Central memory CD8-positive, alpha-beta T cell (primary cell): ENCODE measurements at regions not wholly inside any gene's neighbourhood (a gene's known extent, or its start where the extent isn't known, plus 50 kb on each side); places are given as distances from the start of the nearest gene placed in this dataset.

Source experiments
- ATAC-seq: fragments of 150-1000 bp; cut with Tn5 transposase; replicated peaks from 2 replicates; pipeline ENCODE4 v1.10.0; 2022; ENCODE audit warnings: mild to moderate bottlenecking, moderate FRiP score, moderate number of reproducible peaks; ENCODE audit not compliant: poor library complexity, severe bottlenecking; ENCODE audit errors: extremely low read depth
- DNase-seq, 2 donors: peaks; one replicate each; pipeline ENCODE4 v3.0.0; 2021; ENCODE audit warnings: low spot score in 2 of 2
- H3K27ac Mint-ChIP-seq: one replicate; pipeline ENCODE4 v1.8.0; 2022; ENCODE audit warnings: low read depth, mild to moderate bottlenecking, moderate library complexity, mixed read lengths
- H3K27me3 Mint-ChIP-seq: one replicate; pipeline ENCODE4 v1.8.0; 2022; ENCODE audit warnings: mixed read lengths
- H3K36me3 Mint-ChIP-seq: one replicate; pipeline ENCODE4 v1.8.0; 2022; ENCODE audit warnings: mild to moderate bottlenecking, moderate library complexity, mixed read lengths; ENCODE audit not compliant: insufficient read depth
- H3K4me1 Mint-ChIP-seq: one replicate; pipeline ENCODE4 v1.8.0; 2022; ENCODE audit warnings: mixed read lengths
- H3K4me3 Mint-ChIP-seq: one replicate; pipeline ENCODE4 v1.8.0; 2022; ENCODE audit warnings: mild to moderate bottlenecking, moderate library complexity, mixed read lengths
- H3K9me3 Mint-ChIP-seq: one replicate; pipeline ENCODE4 v1.8.0; 2022; ENCODE audit warnings: mixed read lengths

DNA sequence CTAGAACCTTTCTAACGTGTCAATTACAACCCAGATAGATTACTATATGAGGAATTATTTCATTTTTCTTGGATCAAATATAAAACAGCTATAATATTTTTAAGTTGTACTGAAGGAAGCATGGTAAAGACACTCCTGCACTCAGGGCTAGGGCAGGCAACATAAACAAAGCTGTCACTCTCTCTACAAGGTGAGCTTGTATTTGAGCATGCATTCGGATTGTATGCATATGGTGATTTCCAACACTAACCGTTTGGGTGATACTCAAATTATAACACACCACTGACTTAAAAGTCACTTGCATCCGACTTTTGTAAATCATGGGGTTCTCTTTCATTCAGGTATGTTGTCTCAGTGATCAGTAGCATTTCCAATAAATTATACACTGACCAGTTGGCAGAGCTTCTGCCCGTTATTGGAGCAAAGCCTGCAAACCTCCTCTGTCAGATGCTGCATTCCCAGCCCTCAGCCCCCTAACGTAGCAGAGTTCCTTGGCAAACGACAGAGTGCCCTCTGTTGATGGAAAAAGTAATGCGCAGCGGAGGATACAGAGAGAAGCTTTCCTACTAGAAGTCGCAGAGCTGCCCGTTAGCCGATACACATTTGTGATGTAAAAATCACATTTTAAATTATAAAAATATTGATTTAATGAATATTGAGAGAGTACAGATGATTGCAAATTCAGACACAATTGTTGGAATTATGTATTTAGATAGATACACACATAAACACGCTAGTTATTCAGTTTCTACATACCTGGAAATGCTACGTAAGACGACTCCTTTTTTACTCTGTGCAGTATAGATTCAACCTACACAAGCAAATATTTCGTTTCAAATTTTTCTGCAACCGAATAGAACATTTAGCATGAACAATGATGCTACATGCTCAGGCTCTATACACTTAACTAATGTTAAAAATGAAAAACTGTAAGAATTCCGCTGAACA lies 173.9 kb upstream of the SP4 start:
- no peak for DNase-seq
- Mint-ChIP-seq H3K9me3 (no peaks in the 10 kb centered on the region), H3K27me3 (peaks cover 85% of the 10 kb centered on the region), H3K4me1 (no peaks in the 10 kb centered on the region), H3K4me3 (no peak overlapping the region), H3K36me3 (no peaks in the 10 kb centered on the region), H3K27ac (no peak overlapping the region)
- ATAC-seq, result no peak

DNA sequence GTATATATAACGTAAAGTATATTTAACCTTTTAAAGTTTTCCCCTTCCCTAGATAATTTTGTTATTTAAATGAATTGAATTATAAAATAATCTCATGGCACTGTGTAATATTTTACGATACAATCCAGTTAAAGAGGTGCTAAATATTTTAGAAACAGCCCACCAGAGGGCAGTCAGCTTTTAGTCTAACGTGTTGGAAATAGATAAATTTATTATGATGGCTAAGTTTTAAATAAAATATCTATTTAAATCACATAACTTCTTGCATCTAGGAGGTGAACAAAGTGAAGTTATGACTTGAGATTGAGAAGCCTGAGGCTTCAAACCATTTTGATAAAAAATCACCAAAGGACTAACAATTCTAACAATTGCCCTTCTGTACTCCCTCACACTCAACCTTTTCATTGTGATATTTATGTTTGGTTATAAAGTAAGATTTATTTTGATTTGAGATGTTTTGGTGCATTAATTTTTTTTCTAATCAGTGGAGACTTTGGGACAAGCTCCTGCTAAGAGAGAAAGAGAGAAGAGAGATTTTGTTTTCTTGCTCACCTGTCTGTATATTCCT lies 171.5 kb upstream of the SP4 start:
- ATAC-seq, result no peak
- Mint-ChIP-seq H3K4me3 (no peak overlapping the region), H3K4me1 (peaks cover under 1% of the 10 kb centered on the region), H3K27me3 (peaks cover 61% of the 10 kb centered on the region), H3K27ac (no peak overlapping the region), H3K36me3 (no peaks in the 10 kb centered on the region), H3K9me3 (no peaks in the 10 kb centered on the region)
- no peak for DNase-seq

DNA sequence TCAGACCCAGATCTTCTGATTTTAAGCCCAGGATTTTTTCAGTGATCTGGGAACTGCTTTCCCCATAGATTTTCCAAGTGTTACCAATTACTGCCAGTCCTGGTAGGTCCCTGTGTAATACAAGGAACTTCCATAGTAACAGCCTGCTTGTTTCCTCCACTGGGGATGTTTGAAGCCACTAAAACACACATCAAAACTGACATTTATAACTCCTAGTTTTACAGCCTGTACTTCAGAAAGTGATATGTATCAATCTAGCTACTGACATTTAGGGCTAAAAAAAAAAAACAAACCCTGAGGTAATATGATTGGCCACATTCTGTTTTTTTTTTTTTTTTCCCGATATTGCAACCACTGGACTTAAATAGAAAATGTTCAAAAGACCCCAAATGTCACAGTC lies 166.9 kb upstream of the SP4 start:
- DNase-seq (no peak), ATAC-seq (no peak)
- Mint-ChIP-seq H3K4me3 (no peak overlapping the region), H3K27me3 (peaks cover 16% of the 10 kb centered on the region), H3K27ac (no peak overlapping the region), H3K4me1 (peaks cover 10% of the 10 kb centered on the region), H3K9me3 (no peaks in the 10 kb centered on the region), H3K36me3 (no peaks in the 10 kb centered on the region)

DNA sequence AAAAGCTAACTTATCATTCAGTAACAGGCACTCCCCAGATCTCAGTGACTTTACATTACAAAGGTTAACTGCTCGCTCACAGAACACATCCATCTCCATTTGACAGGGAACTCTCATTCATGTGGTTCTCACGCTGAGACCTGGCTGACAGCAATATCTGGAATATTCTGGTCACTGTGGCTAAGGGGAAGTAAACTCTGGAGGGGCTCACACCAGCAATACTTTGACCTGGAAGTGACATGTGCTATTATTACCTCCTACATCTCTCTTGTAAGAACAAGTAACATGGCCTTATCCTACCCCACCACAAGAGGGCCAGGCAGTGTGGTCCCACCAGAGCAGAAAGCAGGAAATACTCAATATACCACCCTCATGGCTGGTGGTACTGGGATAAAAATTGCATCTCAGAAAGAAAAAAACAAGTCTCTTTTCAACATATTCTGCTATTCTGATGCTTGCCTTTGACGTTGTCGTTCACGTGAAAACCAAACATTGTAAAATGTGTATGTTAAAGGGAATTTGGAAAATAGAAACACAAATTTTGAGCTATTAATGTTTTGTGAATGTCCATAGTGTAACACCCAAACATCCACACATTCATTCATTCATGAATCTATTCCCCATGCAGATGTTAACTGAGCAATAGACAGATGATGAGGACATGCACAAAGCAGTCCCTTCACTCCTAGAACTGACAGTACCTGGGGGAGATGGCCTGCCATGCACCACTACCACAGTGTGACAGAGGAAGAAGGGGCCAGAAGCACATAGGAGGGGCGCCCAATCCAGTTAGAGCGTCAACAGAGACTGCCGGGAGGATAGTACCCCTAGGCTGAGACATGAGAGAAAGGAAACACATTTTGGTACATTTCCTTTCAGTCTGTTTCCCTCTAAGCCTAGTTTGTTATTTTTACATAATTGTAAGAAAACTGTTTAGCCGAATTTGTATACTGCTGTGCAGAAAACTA lies 166.0 kb upstream of the SP4 start:
- H3K4me1 Mint-ChIP-seq, result peaks cover 10% of the 10 kb centered on the region
- peaks cover 15% of the 10 kb centered on the region for H3K27me3 Mint-ChIP-seq
- no peaks in the 10 kb centered on the region for H3K36me3 Mint-ChIP-seq
- no peak overlapping the region for H3K4me3 Mint-ChIP-seq
- peak; percentile 20 to 38 for DNase-seq
- no peak overlapping the region for H3K27ac Mint-ChIP-seq
- ATAC-seq, result peak; percentile 76
- H3K9me3 Mint-ChIP-seq, result no peaks in the 10 kb centered on the region

DNA sequence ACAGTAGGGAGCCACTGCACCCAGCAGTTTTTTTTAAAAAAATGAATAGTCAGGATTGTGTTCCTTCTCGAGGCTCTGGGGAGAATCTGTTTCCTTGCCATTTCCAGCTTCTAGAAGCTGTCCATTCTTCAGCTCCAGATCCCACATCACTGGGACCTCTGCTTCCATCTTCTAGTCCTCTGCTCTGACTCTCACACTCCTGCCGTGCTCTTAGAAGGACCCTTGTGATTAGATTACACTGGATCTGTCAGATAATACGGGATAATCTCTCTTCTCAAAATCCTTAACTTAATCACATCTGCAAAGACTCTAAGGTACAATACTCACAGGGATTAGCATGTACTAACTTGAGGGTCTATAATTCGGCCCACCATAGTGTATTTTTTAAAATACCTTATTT lies 158.9 kb upstream of the SP4 start:
- DNase-seq, result no peak
- no peak for ATAC-seq
- Mint-ChIP-seq H3K36me3 (no peaks in the 10 kb centered on the region), H3K27ac (no peak overlapping the region), H3K4me1 (no peaks in the 10 kb centered on the region), H3K4me3 (no peak overlapping the region), H3K27me3 (no peaks in the 10 kb centered on the region), H3K9me3 (no peaks in the 10 kb centered on the region)

DNA sequence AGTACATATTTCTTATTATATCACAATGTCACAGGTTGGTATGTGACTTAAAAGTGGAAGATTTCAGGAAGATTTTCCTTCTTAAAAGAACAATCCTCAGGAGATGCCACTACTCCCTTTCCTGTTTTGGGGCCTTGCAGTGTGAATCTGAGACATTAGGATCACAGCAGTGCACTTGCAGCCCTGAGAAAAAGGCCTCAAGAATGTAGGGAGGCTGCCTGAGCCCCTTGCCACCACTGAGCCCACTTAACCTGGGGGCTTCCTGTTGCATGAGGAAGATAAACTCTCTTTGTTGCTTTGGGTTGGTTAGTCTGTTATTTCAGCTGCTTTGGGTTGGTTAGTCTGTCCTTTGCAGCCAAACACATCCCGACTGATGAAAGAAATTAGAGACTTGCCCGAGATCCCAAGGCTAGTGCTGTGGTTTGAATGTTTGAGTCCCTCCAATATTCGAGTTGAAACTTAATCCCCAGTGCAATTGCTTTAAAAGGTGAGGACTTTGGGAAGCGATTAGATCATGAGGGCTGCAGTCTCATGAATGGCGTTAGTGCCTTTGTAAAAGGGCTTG lies 151.3 kb upstream of the SP4 start:
- no peak for DNase-seq
- Mint-ChIP-seq H3K4me1 (peaks cover 5% of the 10 kb centered on the region), H3K4me3 (no peak overlapping the region), H3K9me3 (no peaks in the 10 kb centered on the region), H3K36me3 (no peaks in the 10 kb centered on the region), H3K27me3 (no peaks in the 10 kb centered on the region), H3K27ac (no peak overlapping the region)
- no peak for ATAC-seq

DNA sequence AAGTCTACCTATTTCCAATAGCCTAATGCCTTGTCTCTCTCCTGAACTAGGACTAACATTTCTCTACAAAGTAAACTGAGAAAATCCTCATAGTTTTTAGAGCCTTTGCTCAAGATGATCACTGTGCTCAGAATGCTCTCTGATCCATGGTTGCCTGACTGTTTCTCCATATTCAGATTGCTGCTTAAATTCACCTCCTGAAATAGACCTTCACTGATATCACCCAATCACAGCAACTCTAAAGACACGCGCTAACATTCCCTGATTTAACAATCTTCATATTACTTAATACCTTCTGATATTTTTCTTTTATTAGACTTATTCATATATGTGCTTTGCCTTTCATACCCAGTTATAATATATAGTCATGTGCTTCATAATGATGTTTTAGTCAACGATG lies 148.9 kb upstream of the SP4 start:
- H3K36me3 Mint-ChIP-seq, result no peaks in the 10 kb centered on the region
- H3K27me3 Mint-ChIP-seq, result no peaks in the 10 kb centered on the region
- H3K4me1 Mint-ChIP-seq, result peaks cover 5% of the 10 kb centered on the region
- H3K4me3 Mint-ChIP-seq, result no peak overlapping the region
- no peak for ATAC-seq
- no peaks in the 10 kb centered on the region for H3K9me3 Mint-ChIP-seq
- H3K27ac Mint-ChIP-seq, result no peak overlapping the region
- DNase-seq, result no peak

DNA sequence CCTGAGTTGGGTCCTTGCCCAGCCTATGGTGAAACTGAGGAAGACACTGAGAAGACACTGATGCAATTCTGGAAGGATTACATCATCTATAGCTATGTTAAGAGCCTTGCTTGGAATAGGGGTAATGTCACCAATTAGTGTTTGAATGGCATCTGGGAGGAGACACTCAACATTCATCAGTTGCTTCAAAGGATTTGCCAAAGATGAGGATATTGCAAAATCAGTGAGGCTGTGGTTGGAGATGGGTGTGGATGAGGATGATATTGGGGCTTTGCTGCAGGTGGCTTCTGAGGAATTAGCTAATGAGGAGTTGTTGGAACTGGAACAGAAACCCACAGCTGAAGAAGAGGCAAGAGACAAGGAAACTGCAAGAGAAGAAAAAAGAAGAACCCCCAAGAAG lies 146.7 kb upstream of the SP4 start:
- Mint-ChIP-seq H3K4me3 (no peak overlapping the region), H3K27ac (no peak overlapping the region), H3K36me3 (no peaks in the 10 kb centered on the region), H3K9me3 (no peaks in the 10 kb centered on the region), H3K27me3 (no peaks in the 10 kb centered on the region), H3K4me1 (peaks cover 5% of the 10 kb centered on the region)
- no peak for ATAC-seq
- DNase-seq, result no peak

DNA sequence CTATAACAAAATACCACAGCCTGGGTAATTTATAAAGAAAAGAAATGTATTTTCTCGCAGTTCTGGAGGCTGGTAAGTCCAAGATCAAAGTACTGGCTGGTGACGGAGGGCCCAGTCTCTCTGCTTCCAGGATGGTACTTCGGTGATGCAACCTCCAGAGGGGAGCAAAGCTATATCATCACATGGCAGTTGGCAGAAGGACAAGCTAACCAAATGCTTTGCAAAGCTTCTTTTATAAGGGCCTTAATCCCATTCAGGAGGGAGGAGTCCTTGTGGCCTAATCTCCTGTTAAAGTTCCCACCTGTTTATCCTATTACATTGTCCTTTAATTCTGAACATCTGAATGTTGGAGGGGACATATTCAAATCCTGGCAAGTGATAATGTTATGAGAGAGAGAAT lies 134.1 kb upstream of the SP4 start:
- Mint-ChIP-seq H3K4me1 (no peaks in the 10 kb centered on the region), H3K36me3 (peaks cover 1% of the 10 kb centered on the region), H3K27ac (no peak overlapping the region), H3K4me3 (no peak overlapping the region), H3K27me3 (no peaks in the 10 kb centered on the region), H3K9me3 (no peaks in the 10 kb centered on the region)
- DNase-seq (no peak), ATAC-seq (no peak)

DNA sequence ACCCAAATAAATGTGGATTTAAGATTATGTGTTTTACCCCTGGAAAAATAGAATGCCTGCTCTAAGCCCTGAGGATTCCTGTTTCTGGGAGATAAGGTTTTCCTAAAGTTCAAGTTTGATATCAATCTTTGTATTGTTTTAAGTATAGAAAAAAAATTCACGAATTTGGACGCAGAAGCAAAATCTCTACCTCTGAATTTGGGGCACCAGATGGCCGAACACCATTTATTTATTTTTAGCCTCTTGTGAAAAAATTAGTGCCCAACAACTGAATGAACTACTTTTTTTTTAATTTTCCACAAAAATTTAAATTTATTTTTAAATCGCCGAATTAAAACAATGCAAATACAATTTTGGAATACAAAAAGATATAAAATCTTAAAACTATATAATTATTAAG lies 128.1 kb upstream of the SP4 start:
- Mint-ChIP-seq H3K9me3 (no peaks in the 10 kb centered on the region), H3K4me3 (no peak overlapping the region), H3K4me1 (no peaks in the 10 kb centered on the region), H3K36me3 (no peaks in the 10 kb centered on the region), H3K27ac (no peak overlapping the region), H3K27me3 (no peaks in the 10 kb centered on the region)
- no peak for DNase-seq
- no peak for ATAC-seq

DNA sequence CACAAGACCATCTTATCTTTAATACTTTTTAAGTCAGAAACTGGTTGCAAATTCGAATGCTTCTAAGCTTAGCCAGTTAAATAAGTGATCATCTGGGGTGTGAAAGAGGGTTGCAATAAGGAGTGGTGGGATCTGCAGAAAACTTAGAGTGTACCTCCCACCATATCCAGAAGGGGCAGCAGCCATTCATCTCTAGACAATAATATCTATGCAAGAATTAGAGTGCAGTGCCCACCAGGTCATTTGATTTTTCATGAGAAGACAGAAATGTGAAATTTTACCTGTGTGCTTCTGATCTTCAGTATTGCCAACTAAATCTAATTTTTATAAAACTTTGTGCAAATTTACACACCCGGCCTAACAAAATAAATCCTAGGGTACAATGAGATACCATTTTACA lies 127.2 kb upstream of the SP4 start:
- Mint-ChIP-seq H3K9me3 (no peaks in the 10 kb centered on the region), H3K27ac (no peak overlapping the region), H3K4me3 (no peak overlapping the region), H3K27me3 (no peaks in the 10 kb centered on the region), H3K36me3 (no peaks in the 10 kb centered on the region), H3K4me1 (no peaks in the 10 kb centered on the region)
- ATAC-seq (no peak), DNase-seq (no peak)

DNA sequence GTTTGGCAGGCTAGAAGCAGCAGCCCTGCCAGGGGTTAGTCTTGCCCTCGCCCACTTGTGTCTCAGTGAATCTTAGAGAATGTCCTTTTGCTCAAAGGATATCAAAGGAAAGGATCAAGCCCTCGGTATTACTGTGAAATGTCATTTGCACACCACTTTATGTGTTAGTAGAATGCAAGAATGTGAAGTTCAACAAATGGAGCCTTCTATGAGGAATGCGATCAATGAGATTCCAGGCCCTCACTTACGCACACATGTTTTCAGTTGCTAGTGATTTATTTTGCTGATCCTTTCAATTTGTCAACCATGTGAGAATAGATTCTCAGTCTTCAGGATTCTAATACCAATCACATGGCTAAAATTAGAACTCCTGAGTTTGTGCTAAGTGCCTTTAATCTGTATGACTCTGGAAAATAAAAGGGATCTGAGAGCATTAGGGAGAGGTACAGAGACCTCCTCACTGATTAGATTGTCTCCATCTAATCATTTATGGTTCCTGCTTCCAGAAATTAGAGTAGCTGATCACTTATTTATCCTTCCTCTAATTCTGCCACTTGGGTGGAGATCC lies 123.0 kb upstream of the SP4 start:
- Mint-ChIP-seq H3K36me3 (peaks cover 2% of the 10 kb centered on the region), H3K4me3 (no peak overlapping the region), H3K27ac (no peak overlapping the region), H3K27me3 (no peaks in the 10 kb centered on the region), H3K4me1 (no peaks in the 10 kb centered on the region), H3K9me3 (peaks cover 6% of the 10 kb centered on the region)
- ATAC-seq (no peak), DNase-seq (no peak)
